ENCODE measurements at regions not wholly inside any gene's neighbourhood (a gene's known extent, or its start where the extent isn't known, plus 50 kb on each side); places are given as distances from the start of the nearest gene placed in this dataset.

DNA sequence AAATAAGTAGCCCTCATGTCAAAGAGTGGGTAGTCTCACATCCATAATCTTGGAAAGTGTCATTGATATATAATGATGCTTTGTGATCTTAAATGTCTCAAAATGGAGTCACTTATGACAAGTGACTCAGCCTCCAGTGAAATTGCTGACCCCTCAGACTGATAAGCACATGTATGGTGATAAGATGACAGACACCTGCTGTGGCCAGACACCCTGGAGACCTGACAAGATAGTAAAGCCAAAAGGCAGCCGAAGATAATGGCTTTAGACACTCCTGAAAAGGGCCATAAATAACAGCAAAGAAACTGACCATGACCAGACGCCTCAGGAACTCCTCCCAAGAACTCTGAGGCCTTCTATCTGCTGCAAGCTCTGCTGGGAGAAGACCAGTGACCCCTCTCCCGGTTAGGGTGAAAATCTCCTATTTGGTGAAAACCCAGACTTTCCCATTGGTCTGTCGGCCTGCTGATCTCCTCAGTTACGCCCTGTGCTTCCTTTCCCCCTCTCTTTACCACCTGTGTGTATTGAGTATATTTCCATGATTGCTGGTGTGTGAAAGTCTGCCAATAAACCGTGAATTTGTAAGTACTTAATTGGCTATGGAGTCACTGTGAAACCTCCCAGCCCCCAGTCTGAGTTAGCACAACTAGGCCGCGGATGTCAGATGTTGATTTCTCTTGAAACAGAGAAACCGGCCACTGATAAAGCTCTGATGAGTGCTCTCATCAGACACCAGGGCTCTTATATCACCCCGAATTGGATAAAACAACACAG is 226.7 kb upstream of the MYOCD start:
- no peak for DNase-seq (ENCODE audit: low spot score)

DNA sequence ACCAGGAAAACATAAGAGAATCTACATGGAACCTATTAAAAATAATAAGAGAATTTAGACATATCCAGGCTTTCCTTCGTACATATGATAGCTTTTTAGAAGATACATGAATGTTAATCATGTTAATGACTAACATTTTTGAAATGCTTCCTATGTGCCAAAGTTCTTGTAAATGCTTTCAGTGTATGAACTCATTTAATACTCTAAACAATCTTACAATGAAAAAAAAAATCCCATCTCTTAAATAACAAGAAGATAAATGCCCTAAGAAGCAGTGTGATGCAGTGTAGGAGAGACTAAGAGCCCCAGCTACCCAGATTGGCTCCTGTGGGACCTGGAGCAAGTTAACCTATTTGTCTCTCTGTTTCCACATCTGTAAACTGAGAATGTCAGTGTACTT is 220.4 kb upstream of the MYOCD start:
- DNase-seq (ENCODE audit: low spot score), result no peak

DNA sequence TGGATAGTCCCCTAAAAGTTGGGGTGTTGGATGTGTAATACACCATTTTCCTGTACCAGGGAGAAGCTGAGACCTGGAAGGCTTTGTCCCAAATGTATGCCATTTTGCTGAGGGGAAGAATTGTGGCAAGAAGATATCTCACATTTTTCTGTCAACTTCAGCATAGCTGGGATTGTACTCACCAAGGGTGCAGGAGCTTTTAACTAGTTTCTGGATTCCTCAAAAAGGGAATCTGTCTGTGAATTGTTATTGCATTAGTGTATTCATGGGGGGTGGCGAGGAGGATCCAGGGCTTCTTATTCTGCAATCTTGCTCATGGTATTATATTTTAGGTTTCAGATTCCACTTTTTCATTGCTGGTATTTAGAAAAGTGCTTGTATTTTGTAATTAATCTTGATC is 208.2 kb upstream of the MYOCD start:
- peak; percentile 60 for DNase-seq (ENCODE audit: low spot score)

DNA sequence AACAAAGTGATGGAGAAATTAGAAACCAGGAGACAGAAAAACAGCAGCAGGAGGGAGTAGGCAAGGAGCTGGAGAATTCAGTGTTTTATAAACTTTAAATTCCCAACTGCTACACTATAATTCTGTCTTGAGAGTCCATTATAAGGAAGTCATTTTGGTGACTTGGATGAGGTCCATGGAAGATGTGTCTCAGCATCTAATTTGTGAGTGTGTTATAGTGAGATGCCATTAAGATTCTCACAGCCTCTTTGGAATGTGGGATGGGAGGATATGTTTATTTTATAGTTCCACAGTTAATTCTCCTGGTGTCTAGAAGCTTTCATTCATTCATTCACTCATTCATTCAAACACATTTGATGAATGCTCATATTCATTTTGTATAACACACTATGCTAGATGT is 206.0 kb upstream of the MYOCD start:
- DNase-seq (ENCODE audit: low spot score), result no peak

DNA sequence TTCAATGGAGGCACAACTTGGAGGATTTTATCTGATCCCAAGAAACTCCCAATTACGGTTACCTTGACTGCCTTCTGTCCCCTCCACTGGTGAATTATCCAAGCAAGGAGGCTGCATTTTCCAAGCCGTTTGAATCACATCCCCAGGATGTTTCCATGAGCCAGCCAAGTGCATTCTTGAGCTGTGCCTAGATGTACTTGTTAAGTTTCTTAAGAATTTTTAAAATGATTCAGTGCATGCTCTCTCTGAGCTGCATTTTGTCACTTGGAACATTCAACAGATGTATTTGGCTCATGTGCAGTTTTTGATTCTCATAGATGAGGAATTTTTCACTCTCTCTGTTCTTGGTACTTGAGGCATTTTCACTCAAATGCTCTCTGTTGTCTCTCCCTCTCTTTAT is 202.6 kb upstream of the MYOCD start:
- peak; percentile 64 for DNase-seq (ENCODE audit: low spot score)

DNA sequence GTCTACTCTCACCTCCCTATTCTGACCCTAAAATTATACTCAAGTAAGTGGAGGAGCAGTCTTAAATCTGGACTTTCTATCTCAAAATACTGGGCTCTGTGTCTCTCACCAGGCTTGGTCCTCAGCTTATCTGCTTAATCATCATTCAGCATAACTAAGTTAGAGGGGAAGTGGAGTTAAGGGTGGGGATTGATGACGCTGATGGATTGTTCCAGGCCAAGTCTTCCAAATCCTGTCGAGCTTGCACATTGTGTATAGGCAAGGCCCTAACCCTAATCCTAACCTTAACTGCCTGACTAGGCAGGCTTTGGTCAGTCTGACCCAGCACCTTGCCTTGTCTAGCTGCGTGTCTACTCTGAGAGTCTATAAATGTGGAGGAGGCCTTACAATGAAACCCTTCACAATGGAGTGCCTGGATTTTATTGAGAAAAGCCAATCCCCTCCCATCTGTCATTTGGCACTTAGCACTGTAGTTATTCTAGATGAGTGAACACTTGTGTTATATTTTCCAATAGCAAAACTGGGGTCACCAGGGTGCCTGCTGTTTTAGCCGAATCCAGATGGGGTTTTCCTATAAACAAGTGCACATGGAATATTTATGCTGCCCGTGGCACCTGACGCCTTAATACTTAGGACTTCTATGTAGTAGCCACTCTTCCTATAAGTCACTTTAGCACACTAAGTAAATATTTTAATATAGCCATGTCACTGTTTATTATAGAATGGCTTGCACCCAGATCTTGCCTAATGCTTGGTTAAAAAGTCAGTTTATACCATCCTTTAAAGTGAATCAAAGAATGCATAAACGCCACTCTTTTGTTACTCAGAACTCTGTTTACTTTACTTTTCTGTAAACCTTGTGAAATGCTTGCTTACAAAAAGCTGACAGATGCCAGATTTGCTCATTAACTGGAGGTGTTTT is 193.2 kb upstream of the MYOCD start:
- no peak for DNase-seq (ENCODE audit: low spot score)

DNA sequence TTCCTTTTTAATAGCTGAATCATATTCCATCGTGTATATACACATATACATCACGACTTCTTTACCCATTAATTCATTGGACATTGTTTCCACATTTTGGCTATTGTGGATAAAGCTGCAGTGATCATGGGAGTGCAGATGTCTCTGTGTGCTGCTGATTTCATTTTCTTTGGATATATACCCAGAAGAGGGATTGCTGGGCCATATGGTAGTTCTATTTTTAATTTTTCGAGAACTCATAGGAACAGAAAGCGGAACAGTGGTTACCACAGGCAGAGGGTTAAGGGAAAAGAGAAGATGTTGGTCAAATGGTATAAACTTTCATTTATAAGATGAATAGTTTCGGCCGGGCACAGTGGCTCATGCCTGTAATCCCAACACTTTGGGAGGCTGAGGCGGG is 187.4 kb upstream of the MYOCD start:
- DNase-seq (ENCODE audit: low spot score), result no peak

DNA sequence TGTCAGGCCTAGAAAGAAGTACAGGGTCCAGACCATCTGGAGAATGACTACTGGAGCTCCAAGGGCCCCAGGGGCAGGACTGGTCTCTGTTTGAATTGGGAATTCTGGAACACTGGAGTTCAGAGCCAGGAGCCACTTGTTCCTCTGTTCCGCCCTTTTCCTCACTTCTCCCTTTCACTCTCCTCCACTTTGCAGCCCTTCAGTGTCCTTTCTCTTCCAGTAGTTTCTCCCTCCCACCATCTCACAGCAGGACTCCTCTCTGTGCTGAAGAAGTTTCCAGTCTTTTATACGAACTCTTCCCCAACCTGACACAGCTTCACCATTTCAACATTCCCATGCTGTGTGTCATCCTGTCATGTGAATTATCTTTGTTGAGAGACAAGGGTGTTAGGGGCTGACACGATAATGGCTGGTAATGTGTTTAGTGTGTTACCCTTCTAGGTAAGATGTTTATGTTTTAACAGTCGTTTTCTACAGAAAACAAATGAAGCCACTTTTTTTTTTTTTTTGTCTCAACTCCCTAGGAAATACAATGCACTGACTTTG is 180.3 kb upstream of the MYOCD start:
- no peak for DNase-seq (ENCODE audit: low spot score)

DNA sequence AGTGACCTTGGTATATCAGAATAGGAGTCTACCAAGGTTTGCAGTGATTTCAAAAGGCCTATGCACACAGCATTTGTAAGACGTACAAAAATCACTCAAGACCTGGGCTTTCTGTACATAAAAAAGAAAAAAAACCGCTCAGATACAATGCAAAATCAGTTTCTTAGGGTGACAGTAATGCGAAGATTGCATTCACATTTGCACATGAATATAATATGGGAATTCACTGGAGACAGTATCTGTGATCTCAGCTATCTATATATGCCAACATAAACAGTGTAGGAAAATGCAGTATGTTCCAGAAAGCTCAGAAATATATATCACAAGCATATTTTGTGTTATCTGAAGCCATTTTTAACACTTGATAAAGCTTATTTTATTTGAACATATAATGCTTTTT is 176.4 kb upstream of the MYOCD start:
- no peak for DNase-seq (ENCODE audit: low spot score)

DNA sequence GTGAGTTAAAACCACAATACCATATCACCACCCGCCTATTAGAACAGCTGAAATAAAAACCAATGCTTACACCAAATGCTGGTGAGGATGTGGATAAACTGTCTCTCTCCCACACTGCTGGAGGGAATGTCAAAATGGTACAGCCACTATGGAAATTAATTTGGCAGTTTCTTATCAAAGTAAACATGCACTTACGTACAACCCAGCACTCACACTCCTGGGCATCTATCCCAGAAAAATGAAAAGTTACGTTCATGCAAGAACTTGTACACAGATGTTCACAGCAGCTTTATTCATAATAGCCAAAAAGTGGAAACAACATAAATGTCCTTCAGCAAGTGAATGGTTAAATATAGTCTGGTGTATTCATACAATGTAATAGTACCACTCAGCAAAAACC is 173.2 kb upstream of the MYOCD start:
- no peak for DNase-seq (ENCODE audit: low spot score)

DNA sequence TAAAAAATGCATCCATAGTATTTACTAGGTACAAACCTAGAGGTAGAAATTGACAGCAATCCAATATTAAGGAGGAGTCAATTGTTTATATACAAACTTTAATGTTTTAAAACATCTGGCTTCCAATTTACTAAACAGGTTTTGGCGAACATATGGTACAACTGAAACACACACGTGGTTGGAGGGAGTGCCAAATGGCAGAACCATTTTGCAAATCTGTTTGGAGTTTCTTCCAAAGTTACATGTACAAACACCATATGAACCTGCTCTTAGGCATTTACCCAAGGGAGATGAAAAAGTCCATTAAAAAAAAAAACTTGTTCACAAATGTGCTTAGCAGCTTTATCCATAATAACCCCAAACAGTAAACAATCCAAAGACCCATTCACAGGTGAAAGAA is 159.8 kb upstream of the MYOCD start:
- DNase-seq (ENCODE audit: low spot score), result no peak

DNA sequence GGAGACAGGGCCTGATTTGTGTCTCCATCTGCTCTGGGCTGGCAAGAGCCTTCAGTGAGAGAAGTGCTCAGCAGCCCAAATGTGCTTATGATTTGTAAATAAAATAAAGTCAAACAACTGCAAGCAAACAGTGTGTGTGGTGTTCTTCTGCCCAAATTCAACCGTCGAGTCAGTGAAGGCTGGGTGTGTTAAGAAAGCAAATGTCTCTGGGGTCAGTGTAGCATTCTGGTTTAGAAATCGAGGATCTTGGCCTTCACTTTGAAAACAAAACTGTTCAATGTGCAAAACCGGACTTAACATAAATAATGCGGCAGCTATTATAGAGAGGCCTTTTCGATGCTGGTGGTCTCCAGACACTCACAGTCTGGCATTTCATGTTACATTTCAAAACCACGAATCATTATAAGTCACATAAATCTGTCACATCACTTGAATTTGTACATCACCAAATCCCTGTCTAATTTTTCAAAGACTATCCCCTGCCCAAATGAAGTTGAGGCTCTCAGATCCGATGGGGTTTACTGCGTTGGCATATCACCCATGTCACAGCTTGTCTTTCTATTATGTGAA is 158.6 kb upstream of the MYOCD start:
- no peak for DNase-seq (ENCODE audit: low spot score)

DNA sequence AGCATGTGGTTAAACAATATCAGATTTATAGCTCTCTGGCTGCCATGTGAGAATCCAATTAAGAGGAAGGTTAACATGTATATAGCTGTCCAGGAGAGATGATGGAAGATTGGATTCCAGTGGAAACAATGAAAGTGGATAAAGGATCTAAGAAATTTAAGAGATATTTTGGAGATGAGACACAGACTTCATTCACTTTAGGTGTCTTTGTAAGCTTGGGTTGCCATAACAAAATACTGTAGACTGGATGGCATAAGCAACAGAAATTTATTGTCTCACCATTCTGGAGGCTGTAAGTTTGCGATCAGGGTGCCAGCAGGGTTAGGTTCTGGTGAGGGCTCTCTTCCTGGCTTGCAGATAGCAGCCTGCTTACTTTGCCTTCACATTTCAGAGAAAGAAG is 155.9 kb upstream of the MYOCD start:
- peak; percentile 13 for DNase-seq (ENCODE audit: low spot score)

DNA sequence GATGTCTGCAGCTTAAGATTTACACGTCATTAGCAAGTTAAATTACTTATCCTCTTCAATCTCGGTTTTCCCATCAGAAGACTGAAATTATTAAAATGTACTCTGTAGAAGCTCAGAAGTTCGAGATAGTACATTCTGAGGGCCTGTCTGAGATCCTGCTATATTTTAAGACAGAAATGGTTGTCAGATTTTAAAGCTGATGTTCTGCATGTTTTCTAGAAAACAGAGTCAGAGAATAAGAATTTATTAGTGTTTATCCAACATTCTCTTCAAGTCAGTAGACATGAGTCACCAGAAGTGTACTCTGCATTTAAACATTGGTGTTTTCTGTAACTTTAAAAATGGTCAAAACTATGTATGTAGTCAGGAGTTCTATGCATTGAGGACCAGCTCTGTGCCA is 155.2 kb upstream of the MYOCD start:
- DNase-seq (ENCODE audit: low spot score), result peak; percentile 26

DNA sequence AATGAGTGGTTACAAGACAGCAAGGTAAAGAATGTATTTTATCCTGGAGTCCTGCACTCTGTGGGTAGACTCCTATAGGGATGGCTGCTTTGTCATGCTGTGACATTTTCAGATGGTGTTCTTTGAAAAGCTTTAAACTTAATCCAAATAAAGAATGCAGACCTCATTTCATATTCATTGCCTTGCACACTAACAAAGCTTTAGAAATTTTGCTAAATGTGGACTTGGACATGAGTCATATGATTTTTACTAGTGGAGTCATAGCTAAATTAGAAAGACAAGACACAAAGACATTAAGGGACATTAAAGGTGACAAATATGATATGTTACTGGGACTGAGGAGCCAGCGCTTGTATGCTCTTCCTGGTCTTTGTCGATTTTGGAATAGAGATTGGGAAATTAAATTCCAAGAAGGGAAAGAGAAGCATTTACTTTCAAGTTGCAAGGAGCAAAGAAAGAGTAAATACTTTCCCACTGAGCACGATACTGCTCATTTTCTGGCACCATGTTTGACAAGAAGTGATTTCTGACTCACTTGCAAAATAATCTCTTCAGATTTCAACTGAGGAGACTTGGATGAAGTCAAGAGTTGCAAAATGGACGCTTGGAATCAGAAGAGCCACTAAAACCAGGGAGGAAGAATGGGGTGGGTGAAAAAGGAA is 152.9 kb upstream of the MYOCD start:
- peak; percentile 14 for DNase-seq (ENCODE audit: low spot score)

DNA sequence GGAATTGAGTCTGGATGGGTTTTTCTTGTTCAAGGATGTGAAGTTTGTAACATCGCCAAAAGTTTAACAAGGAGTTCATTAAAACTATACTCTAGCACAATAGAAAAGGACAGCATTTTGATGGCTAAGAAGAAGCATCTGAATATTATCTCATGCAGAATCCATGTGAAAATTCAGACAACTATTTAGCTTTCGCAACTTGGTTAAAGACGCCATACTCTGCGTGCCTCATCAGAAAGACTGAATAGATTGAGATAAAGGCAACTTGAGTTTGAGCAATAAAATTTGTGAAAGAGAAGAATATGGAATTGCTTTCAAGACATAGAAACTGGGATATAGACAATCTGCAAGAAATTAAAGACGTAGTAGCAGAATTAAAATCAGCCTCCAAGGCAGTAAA is 151.1 kb upstream of the MYOCD start:
- no peak for DNase-seq (ENCODE audit: low spot score)

DNA sequence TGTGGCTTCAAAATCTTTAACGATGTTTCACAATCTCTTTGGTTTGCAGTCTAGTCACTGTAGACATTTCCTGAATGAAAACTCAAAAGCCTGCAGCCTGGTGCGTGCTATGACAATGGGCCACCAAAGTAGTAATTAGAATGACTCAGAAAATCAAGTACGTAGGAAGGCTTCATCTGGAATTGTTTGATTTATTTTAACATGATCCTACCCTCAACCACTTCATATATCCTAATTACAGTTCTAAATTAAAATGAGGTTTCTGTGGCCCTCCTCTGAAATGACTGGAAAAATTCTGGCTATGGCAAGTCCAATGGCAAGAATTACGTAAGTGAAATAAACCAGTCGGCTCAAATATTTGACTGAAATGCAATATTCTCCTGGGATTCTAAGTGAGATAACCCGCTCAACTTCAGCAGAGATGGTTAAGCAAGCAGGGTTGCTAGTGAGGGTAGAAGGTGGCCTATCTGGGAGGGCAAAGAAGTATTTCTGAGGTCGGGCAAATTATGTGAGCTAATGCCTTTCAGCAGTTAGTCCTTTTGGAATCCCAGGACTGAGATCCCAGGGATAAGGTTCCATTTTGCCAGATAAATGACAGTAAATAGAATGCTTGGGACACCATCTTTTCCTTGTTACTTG is 145.6 kb upstream of the MYOCD start:
- peak; percentile 58 for DNase-seq (ENCODE audit: low spot score)

DNA sequence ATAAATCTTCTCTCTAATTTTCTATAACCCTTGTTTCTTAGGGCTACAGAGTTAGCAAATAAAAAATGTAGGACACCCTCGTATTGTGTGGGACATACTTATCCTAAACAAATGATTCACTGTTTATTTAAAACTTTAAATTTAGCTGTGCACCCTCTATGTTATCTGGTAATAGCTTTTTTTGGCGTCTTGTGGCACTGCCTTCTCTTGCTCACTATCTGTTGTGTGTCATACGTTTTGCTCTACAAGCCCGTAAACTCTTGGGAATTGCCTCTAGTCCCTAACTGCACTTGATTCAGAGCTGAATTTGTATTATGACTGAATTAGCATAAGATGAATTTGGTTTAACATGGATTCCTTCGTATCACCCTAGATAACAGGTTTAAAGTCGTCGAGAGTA is 144.3 kb upstream of the MYOCD start:
- no peak for DNase-seq (ENCODE audit: low spot score)

DNA sequence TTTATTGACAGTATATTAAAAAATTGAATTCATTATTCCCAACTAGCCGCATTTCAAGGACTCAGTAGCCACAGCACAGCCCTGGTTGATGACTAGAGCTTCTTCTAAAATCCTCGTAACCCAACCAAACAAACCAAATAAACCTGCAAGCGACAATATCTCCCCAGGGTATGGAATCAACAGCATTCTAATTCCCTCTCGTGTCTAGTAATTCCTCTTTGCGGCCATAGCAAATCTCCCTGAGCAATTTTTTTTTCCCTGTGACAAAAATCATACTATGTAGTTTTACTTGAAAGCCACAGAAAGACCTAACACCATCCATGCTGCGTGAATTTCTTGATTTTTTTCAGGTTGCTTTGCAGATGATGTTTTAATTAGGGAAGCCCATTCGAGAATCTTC is 143.4 kb upstream of the MYOCD start:
- no peak for DNase-seq (ENCODE audit: low spot score)

DNA sequence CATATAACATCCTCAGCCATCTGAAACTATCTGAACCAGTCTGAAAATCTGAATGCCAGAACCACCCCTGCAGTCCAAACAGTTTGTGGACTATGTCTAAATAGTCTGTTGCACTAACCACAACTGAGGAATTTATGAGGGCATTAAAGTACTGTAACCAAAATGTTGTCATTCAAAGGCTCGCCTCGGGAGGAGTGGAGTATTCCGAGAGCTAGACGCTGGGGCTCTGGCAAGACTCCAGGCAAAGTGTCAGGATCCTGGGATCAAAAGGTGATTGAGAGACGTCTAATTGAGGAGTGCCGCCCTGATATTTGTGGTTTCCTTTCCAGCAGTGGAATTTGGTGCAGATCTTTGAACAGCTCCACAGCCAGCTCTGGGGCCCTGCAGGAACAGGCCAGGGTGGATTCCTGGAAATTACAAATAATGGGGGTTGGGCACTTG is 142.9 kb upstream of the MYOCD start:
- peak; percentile 68 for DNase-seq (ENCODE audit: low spot score)

DNA sequence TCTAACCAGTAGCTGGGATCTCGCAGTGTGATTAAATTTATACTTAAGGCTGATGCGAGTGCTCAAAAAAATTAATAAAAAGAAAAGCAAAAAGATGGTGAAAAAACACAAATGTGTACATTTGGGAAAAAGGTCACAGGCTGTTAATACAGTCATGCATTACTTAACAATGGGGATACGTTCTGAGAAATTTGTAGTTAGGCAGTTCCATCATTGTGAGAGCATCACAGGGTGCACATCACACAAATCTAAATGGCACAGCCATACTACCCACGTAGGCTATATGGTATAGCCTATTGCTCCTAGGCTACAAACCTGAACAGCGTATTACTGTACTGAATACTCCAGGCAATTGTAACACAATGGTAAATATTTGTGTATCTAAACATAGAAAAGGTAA is 142.4 kb upstream of the MYOCD start:
- DNase-seq (ENCODE audit: low spot score), result no peak

DNA sequence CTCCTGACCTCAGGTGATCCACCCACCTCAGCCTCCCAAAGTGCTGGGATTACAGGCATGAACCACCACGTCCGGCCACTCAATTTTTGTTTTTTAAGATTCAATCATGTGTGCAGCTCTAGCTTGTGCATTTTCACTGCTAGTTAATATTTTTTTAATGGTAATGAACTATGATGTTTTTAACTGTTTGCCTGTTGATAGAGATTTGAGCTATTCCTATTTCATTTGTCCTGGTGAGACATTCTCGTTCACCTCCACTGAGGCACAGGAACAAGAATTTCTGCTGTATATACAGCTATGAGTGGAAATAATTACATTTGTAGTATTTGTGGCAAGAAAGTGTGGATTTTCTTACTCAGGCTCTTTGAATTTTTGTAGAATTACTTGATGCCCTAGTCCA is 137.7 kb upstream of the MYOCD start:
- no peak for DNase-seq (ENCODE audit: low spot score)
